ENCODE measurements at regions not wholly inside any gene's neighbourhood (a gene's known extent, or its start where the extent isn't known, plus 50 kb on each side); places are given as distances from the start of the nearest gene placed in this dataset.

GRCh38 chr13:105625691-105626090 lies 909.8 kb downstream of the EFNB2 start:
- TF ChIP-seq CTCF (conservative IDR thresholded peaks at IDR 0.05; ENCODE audit: low read depth, low read length) = no peak
- no peak for TF ChIP-seq EZH2 (IDR thresholded peaks at IDR 0.05; ENCODE audit: low read length, unreplicated experiment)
- TF ChIP-seq EZH2phosphoT487 (IDR thresholded peaks at IDR 0.05; ENCODE audit: borderline replicate concordance, low read length) = no peak
